ENCODE measurements at regions not wholly inside any gene's neighbourhood (a gene's known extent, or its start where the extent isn't known, plus 50 kb on each side); places are given as distances from the start of the nearest gene placed in this dataset.

DNA sequence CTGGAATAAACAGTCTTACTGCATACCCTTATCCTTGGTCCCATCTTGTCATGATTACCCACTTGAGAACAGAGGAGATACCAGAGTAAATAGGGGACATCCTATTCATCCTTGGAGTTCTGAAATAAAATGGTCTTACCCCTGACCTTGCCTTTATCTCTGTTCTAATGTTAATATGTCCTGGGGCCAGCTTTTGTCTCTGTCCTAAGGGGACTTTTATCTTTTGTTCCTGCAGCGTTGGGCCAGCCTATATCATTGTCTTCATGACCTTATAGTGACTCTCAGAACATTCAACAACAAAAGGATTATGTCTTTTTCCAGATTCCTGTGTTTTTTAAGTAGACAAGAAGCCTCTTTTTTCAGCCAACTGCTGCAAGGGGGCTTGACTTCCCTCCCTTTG lies 1057.5 kb downstream of the LRFN5 start:
- H3K27me3 ChIP-seq (ENCODE audit: insufficient read depth, low read length, poor library complexity): no peaks in the 10 kb centered on the region
- H3K9me3 ChIP-seq (ENCODE audit: insufficient read depth, low read length, severe bottlenecking): no peaks in the 10 kb centered on the region
- no peak overlapping the region for H3K4me2 ChIP-seq (ENCODE audit: insufficient read depth, low read length)
- DNase-seq (no peak), ATAC-seq (ENCODE audit: insufficient read depth, low read depth) (no peak)
- TF ChIP-seq EZH2 (IDR thresholded peaks at IDR 0.05; ENCODE audit: borderline replicate concordance, low read depth, low read length, severe bottlenecking): no peak
- TF ChIP-seq, protein P1, sequence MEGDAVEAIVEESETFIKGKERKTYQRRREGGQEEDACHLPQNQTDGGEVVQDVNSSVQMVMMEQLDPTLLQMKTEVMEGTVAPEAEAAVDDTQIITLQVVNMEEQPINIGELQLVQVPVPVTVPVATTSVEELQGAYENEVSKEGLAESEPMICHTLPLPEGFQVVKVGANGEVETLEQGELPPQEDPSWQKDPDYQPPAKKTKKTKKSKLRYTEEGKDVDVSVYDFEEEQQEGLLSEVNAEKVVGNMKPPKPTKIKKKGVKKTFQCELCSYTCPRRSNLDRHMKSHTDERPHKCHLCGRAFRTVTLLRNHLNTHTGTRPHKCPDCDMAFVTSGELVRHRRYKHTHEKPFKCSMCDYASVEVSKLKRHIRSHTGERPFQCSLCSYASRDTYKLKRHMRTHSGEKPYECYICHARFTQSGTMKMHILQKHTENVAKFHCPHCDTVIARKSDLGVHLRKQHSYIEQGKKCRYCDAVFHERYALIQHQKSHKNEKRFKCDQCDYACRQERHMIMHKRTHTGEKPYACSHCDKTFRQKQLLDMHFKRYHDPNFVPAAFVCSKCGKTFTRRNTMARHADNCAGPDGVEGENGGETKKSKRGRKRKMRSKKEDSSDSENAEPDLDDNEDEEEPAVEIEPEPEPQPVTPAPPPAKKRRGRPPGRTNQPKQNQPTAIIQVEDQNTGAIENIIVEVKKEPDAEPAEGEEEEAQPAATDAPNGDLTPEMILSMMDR (IDR thresholded peaks at IDR 0.05; ENCODE audit: borderline replicate concordance, extremely low read depth, low read length, poor library complexity, severe bottlenecking): no peak
- no peaks in the 10 kb centered on the region for H3K4me1 ChIP-seq (ENCODE audit: insufficient read depth, low read length)
- H3K9ac ChIP-seq (ENCODE audit: low read depth, low read length): no peak overlapping the region
- H2AFZ ChIP-seq (ENCODE audit: low read depth, low read length): no peak overlapping the region
- no peaks in the 10 kb centered on the region for H3K36me3 ChIP-seq (ENCODE audit: insufficient read depth, low read length)
- H3K27ac ChIP-seq (ENCODE audit: low read length): no peak overlapping the region
- no peaks in the 10 kb centered on the region for H4K20me1 ChIP-seq (ENCODE audit: insufficient read depth, low read length)
- no peak overlapping the region for H3K4me3 ChIP-seq (ENCODE audit: low read depth in 1 of 2, low read length in 2 of 2)
- H3K79me2 ChIP-seq (ENCODE audit: insufficient read depth, low read length): no peaks in the 10 kb centered on the region

DNA sequence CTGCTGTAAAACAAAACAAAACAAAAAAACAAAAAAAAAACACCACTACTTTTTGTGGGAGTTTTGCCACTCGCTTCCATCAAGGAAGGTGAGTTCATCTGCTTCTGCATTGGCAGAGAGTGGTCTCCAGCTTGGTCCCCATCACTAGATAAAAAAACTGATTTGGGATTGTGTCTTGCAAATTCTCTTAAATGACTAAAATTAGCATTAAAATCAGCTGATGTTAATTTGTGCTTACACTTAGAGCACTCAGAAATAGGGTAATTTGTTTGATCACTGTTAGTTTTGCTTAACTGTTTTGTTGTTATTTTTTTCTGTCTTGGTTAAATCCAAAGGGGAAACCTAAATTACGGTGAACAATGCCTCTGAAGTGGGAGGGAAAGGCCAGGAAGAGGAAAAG lies 1048.0 kb downstream of the LRFN5 start:
- no peaks in the 10 kb centered on the region for H3K27me3 ChIP-seq (ENCODE audit: insufficient read depth, low read length, poor library complexity)
- H3K9me3 ChIP-seq (ENCODE audit: insufficient read depth, low read length, severe bottlenecking): no peaks in the 10 kb centered on the region
- ATAC-seq (ENCODE audit: insufficient read depth, low read depth) (no peak), DNase-seq (no peak)
- TF ChIP-seq, protein P1 (IDR thresholded peaks at IDR 0.05; ENCODE audit: borderline replicate concordance, extremely low read depth, low read length, poor library complexity, severe bottlenecking): no peak
- no peak for TF ChIP-seq EZH2 (IDR thresholded peaks at IDR 0.05; ENCODE audit: borderline replicate concordance, low read depth, low read length, severe bottlenecking)
- H4K20me1 ChIP-seq (ENCODE audit: insufficient read depth, low read length): no peaks in the 10 kb centered on the region
- H3K79me2 ChIP-seq (ENCODE audit: insufficient read depth, low read length): no peaks in the 10 kb centered on the region
- H3K9ac ChIP-seq (ENCODE audit: low read depth, low read length): no peak overlapping the region
- no peaks in the 10 kb centered on the region for H3K36me3 ChIP-seq (ENCODE audit: insufficient read depth, low read length)
- H3K4me1 ChIP-seq (ENCODE audit: insufficient read depth, low read length): no peaks in the 10 kb centered on the region
- H3K4me3 ChIP-seq (ENCODE audit: low read depth in 1 of 2, low read length in 2 of 2): no peak overlapping the region
- no peak overlapping the region for H3K27ac ChIP-seq (ENCODE audit: low read length)
- H3K4me2 ChIP-seq (ENCODE audit: insufficient read depth, low read length): no peak overlapping the region
- no peak overlapping the region for H2AFZ ChIP-seq (ENCODE audit: low read depth, low read length)

DNA sequence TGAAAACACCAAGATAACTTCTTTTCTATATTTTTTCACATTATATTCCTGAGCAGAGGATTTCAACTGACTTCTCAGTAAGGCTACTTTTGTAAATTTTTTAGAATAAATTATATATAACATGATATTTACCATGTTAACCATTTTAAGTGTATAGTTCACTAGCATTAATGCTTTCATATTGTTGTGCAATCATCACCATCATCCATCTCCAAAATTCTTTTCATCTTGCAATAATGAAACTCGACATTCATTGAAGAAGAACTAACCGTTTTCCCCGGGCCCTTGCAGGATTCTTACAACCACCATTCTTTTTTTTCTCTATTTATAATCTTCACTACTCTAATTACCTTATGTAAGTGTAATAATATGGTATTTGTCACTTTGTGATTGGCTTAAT lies 1036.1 kb downstream of the LRFN5 start:
- no peaks in the 10 kb centered on the region for H4K20me1 ChIP-seq (ENCODE audit: insufficient read depth, low read length)
- DNase-seq (no peak), ATAC-seq (ENCODE audit: insufficient read depth, low read depth) (no peak)
- TF ChIP-seq EZH2 (IDR thresholded peaks at IDR 0.05; ENCODE audit: borderline replicate concordance, low read depth, low read length, severe bottlenecking): no peak
- TF ChIP-seq, protein P1 (IDR thresholded peaks at IDR 0.05; ENCODE audit: borderline replicate concordance, extremely low read depth, low read length, poor library complexity, severe bottlenecking): no peak
- H3K4me3 ChIP-seq (ENCODE audit: low read depth in 1 of 2, low read length in 2 of 2): no peak overlapping the region
- no peaks in the 10 kb centered on the region for H3K9me3 ChIP-seq (ENCODE audit: insufficient read depth, low read length, severe bottlenecking)
- no peak overlapping the region for H2AFZ ChIP-seq (ENCODE audit: low read depth, low read length)
- no peak overlapping the region for H3K27ac ChIP-seq (ENCODE audit: low read length)
- no peak overlapping the region for H3K4me2 ChIP-seq (ENCODE audit: insufficient read depth, low read length)
- H3K4me1 ChIP-seq (ENCODE audit: insufficient read depth, low read length): no peaks in the 10 kb centered on the region
- H3K9ac ChIP-seq (ENCODE audit: low read depth, low read length): no peak overlapping the region
- no peaks in the 10 kb centered on the region for H3K79me2 ChIP-seq (ENCODE audit: insufficient read depth, low read length)
- no peaks in the 10 kb centered on the region for H3K27me3 ChIP-seq (ENCODE audit: insufficient read depth, low read length, poor library complexity)
- no peaks in the 10 kb centered on the region for H3K36me3 ChIP-seq (ENCODE audit: insufficient read depth, low read length)

All from DND-41 (cell line).